Parathyroid adenoma (tissue), 2 donors: ENCODE measurements at regions not wholly inside any gene's neighbourhood (a gene's known extent, or its start where the extent isn't known, plus 50 kb on each side); places are given as distances from the start of the nearest gene placed in this dataset.

Experiments
- H2AFZ ChIP-seq: fragments of 300-600 bp; sonication (generic); one replicate; pipeline ENCODE4 v1.7.0; 2017; ENCODE audit warnings: antibody characterized with exemption, mild to moderate bottlenecking
- H3K27ac ChIP-seq: fragments of 300-600 bp; sonication (generic); one replicate; pipeline ENCODE4 v1.7.0; 2017
- H3K27me3 ChIP-seq: fragments of 300-600 bp; sonication (generic); one replicate; pipeline ENCODE4 v1.7.0; 2017; ENCODE audit warnings: low read length; ENCODE audit not compliant: control insufficient read depth, insufficient read depth
- H3K36me3 ChIP-seq: fragments of 300-600 bp; sonication (generic); one replicate; pipeline ENCODE4 v1.7.0; 2017; ENCODE audit warnings: low read length; ENCODE audit not compliant: control insufficient read depth, insufficient read depth
- H3K4me1 ChIP-seq: fragments of 300-600 bp; sonication (generic); one replicate; pipeline ENCODE4 v1.7.0; 2017; ENCODE audit warnings: control low read depth
- H3K4me2 ChIP-seq: fragments of 300-600 bp; sonication (generic); one replicate; pipeline ENCODE4 v1.7.0; 2017; ENCODE audit warnings: low read length
- H3K4me3 ChIP-seq: fragments of 300-600 bp; sonication (generic); one replicate; pipeline ENCODE4 v1.7.0; 2017; ENCODE audit warnings: low read depth, low read length
- H3K79me2 ChIP-seq: fragments of 300-600 bp; sonication (generic); one replicate; pipeline ENCODE4 v1.7.0; 2017; ENCODE audit warnings: control low read depth
- H3K9ac ChIP-seq: fragments of 300-600 bp; sonication (generic); one replicate; pipeline ENCODE4 v1.7.0; 2017; ENCODE audit warnings: mild to moderate bottlenecking
- H3K9me3 ChIP-seq: fragments of 300-600 bp; sonication (generic); one replicate; pipeline ENCODE4 v1.7.0; 2017; ENCODE audit warnings: low read length; ENCODE audit not compliant: control insufficient read depth
- TF ChIP-seq, protein P1 (sequence below): fragments of 300-600 bp; sonication (generic); IDR thresholded peaks from one replicate; pipeline ENCODE4 v1.7.0; 2017; ENCODE audit warnings: antibody characterized with exemption, mild to moderate bottlenecking
- donor health status: primary hyperparathyroidism.

DNA sequence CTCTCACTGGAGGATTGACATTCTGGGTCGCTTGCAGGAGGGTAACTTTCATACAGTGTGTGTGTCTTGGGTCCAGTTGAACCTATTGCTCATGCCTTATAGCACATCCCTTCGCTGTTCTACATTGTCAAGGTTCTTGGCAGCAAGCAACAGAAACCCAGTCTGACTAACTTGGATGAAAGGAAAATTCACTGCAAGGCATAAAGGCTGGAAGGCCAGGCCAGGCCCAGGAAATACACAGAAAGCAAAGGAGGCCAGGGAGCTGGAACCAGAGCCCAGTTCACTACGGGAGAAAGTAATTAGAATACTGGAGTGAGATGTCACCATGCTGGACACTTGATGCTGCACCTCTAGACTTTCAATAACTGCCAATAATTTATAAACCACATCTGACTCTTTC, 353.8 kb upstream of the GATB start:
- Histone ChIP-seq H3K9ac (no peak overlapping the region), H3K27me3 (no peaks in the 10 kb centered on the region), H3K4me2 (no peak overlapping the region), H3K4me3 (no peak overlapping the region), H3K9me3 (no peaks in the 10 kb centered on the region), H3K4me1 (no peaks in the 10 kb centered on the region), H3K36me3 (no peaks in the 10 kb centered on the region), H3K27ac (no peak overlapping the region), H2AFZ (no peak overlapping the region), H3K79me2 (no peaks in the 10 kb centered on the region)
- TF ChIP-seq, protein P1, sequence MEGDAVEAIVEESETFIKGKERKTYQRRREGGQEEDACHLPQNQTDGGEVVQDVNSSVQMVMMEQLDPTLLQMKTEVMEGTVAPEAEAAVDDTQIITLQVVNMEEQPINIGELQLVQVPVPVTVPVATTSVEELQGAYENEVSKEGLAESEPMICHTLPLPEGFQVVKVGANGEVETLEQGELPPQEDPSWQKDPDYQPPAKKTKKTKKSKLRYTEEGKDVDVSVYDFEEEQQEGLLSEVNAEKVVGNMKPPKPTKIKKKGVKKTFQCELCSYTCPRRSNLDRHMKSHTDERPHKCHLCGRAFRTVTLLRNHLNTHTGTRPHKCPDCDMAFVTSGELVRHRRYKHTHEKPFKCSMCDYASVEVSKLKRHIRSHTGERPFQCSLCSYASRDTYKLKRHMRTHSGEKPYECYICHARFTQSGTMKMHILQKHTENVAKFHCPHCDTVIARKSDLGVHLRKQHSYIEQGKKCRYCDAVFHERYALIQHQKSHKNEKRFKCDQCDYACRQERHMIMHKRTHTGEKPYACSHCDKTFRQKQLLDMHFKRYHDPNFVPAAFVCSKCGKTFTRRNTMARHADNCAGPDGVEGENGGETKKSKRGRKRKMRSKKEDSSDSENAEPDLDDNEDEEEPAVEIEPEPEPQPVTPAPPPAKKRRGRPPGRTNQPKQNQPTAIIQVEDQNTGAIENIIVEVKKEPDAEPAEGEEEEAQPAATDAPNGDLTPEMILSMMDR, result no peak

DNA sequence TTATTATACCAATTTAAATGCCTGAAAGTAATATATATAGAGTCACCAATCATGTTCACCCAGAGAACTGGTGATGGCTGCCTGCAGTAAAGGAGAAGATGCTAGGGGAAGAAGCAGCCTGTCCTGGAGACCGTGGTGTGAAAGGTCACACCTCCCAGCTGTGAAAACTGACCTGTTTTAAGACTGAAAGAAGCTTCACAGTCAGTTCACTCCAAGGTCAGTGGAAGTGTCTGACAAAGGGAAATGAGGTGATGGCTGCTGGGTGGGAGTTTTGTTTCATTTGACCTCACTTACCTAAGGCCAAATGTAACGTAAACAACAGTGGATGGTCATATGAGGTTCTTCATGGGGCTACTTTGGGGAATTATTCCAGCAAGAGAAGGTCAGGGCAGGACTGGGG, 352.1 kb upstream of the GATB start:
- no peaks in the 10 kb centered on the region for H3K79me2 ChIP-seq
- no peaks in the 10 kb centered on the region for H3K36me3 ChIP-seq
- H3K9me3 ChIP-seq, result no peaks in the 10 kb centered on the region
- H3K9ac ChIP-seq, result no peak overlapping the region
- H2AFZ ChIP-seq, result no peak overlapping the region
- H3K27me3 ChIP-seq, result no peaks in the 10 kb centered on the region
- H3K4me1 ChIP-seq, result no peaks in the 10 kb centered on the region
- H3K27ac ChIP-seq, result no peak overlapping the region
- H3K4me3 ChIP-seq, result no peak overlapping the region
- no peak overlapping the region for H3K4me2 ChIP-seq
- TF ChIP-seq, protein P1, result no peak

DNA sequence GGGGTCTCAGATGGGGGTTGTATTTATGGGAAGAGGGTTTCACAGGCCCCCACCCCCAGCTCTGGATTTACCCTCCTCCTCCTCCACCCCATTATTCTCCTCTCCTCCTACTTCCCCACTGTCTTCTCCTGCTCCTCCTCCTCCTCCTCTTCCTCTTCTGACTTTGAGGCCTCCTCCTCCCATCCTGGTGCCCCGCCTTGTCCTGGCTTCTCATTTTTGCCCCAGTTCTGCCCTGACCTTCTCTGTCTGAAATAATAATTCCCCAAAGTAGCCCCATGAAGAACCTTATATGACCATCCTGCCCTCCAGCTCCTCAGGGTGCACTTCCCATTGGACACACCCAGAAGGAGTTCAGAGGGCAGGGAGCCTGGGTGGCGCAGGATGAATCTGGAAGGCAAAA, 351.4 kb upstream of the GATB start:
- Histone ChIP-seq H3K4me2 (no peak overlapping the region), H2AFZ (no peak overlapping the region), H3K27me3 (no peaks in the 10 kb centered on the region), H3K4me1 (no peaks in the 10 kb centered on the region), H3K36me3 (no peaks in the 10 kb centered on the region), H3K9ac (no peak overlapping the region), H3K79me2 (no peaks in the 10 kb centered on the region), H3K27ac (no peak overlapping the region), H3K4me3 (no peak overlapping the region), H3K9me3 (no peaks in the 10 kb centered on the region)
- TF ChIP-seq, protein P1, result no peak

DNA sequence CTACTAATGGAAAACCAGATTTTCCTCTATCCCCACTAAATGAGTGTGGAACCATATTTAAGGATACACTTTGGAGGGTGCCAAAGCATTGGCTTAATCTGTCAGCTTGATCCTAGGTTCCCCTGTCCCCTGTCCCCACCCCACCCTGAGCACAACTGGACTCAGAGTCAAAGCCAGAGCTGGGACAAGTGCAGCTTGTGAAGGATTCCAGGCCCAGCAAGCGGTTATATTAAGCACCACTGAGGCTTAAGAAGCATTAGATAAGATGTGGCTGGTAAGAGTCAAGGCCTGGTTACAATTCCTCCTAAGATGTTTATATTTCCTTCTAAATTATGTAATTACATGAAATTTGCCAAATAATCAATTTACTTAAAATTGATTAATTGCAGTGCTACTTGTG, 350.0 kb upstream of the GATB start:
- no peaks in the 10 kb centered on the region for H3K79me2 ChIP-seq
- no peak overlapping the region for H2AFZ ChIP-seq
- no peaks in the 10 kb centered on the region for H3K36me3 ChIP-seq
- H3K9ac ChIP-seq, result no peak overlapping the region
- no peaks in the 10 kb centered on the region for H3K9me3 ChIP-seq
- TF ChIP-seq, protein P1, result no peak
- H3K4me3 ChIP-seq, result no peak overlapping the region
- H3K27ac ChIP-seq, result no peak overlapping the region
- no peak overlapping the region for H3K4me2 ChIP-seq
- H3K27me3 ChIP-seq, result no peaks in the 10 kb centered on the region
- H3K4me1 ChIP-seq, result peaks cover 7% of the 10 kb centered on the region
